Fibroblast of skin of back (primary cell): ENCODE measurements at regions not wholly inside any gene's neighbourhood (a gene's known extent, or its start where the extent isn't known, plus 50 kb on each side); places are given as distances from the start of the nearest gene placed in this dataset.

Experiments used
- DNase-seq: peaks from one replicate; pipeline ENCODE4 v3.0.0-alpha.2; 2013

GRCh38 chr10:44089671-44090070 lies 295.2 kb downstream of the CXCL12 start:
- DNase-seq, result no peak

GRCh38 chr10:44087403-44087802 lies 297.5 kb downstream of the CXCL12 start:
- no peak for DNase-seq

- DNase-seq, result no peak
Observed at GRCh38 chr10:44083719-44084400, 301.0 kb downstream of the CXCL12 start.

GRCh38 chr10:44071479-44071878 lies 313.4 kb downstream of the CXCL12 start:
- peak; percentile 76 for DNase-seq

GRCh38 chr10:44070282-44070681 lies 314.6 kb downstream of the CXCL12 start:
- DNase-seq, result no peak

- no peak for DNase-seq
Observed at GRCh38 chr10:44069573-44069972, 315.3 kb downstream of the CXCL12 start.

- DNase-seq, result no peak
Observed at GRCh38 chr10:44068716-44069482, 316.0 kb downstream of the CXCL12 start.

- no peak for DNase-seq
Observed at GRCh38 chr10:44067432-44067831, 317.5 kb downstream of the CXCL12 start.

GRCh38 chr10:44066527-44067255 lies 318.2 kb downstream of the CXCL12 start:
- no peak for DNase-seq

- DNase-seq, result no peak
Observed at GRCh38 chr10:44065788-44066526, 318.9 kb downstream of the CXCL12 start.

GRCh38 chr10:44064987-44065787 lies 319.7 kb downstream of the CXCL12 start:
- no peak for DNase-seq

- DNase-seq, result no peak
Observed at GRCh38 chr10:44064317-44064716, 320.6 kb downstream of the CXCL12 start.

- no peak for DNase-seq
Observed at GRCh38 chr10:44063686-44064085, 321.2 kb downstream of the CXCL12 start.

- no peak for DNase-seq
Observed at GRCh38 chr10:44060719-44061118, 324.2 kb downstream of the CXCL12 start.

GRCh38 chr10:44060221-44060620 lies 324.7 kb downstream of the CXCL12 start:
- no peak for DNase-seq

- DNase-seq, result no peak
Observed at GRCh38 chr10:44058259-44058658, 326.6 kb downstream of the CXCL12 start.

- DNase-seq, result no peak
Observed at GRCh38 chr10:44056967-44057805, 327.7 kb downstream of the CXCL12 start.

- no peak for DNase-seq
Observed at GRCh38 chr10:44056206-44056605, 328.7 kb downstream of the CXCL12 start.

GRCh38 chr10:44054046-44054445 lies 330.9 kb downstream of the CXCL12 start:
- DNase-seq, result no peak

GRCh38 chr10:44053391-44053790 lies 331.5 kb downstream of the CXCL12 start:
- peak; percentile 63 for DNase-seq
